HG03175 (cell line): ENCODE measurements at regions not wholly inside any gene's neighbourhood (a gene's known extent, or its start where the extent isn't known, plus 50 kb on each side); places are given as distances from the start of the nearest gene placed in this dataset.
"Not testable (repeated sequence)": the region's sequence is repeated elsewhere in the genome, so short reads cannot be mapped to it uniquely, and the experiment has no call there.

ENCODE experiments used
- ATAC-seq: cut with Tn5 transposase; IDR thresholded peaks from one replicate; pipeline ENCODE4 v1.9.1; 2021; ENCODE audit warnings: mild to moderate bottlenecking, moderate library complexity; ENCODE audit not compliant: unreplicated experiment

- no peak for ATAC-seq
Measured at GRCh38 chr6:9851006-9851405, 563.9 kb downstream of the TFAP2A start.

DNA sequence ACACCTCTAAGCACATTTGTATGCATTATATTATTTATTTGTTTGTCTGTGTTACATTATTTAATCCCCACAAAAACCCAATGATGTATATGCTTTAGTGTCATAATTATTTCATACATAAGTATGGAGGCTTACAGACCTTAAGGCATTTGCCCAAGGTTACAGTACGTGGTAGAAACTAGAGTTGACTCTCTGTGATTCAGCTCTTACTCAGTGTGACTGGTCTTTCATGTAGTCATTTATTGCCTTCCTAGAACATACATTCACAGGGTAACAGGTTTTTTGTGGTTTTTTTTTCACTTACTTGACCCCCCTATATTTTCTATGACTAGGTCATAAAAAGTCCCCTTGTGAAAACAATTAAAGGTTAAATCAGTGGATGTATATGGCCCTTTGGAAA is 566.8 kb downstream of the TFAP2A start:
- no peak for ATAC-seq

DNA sequence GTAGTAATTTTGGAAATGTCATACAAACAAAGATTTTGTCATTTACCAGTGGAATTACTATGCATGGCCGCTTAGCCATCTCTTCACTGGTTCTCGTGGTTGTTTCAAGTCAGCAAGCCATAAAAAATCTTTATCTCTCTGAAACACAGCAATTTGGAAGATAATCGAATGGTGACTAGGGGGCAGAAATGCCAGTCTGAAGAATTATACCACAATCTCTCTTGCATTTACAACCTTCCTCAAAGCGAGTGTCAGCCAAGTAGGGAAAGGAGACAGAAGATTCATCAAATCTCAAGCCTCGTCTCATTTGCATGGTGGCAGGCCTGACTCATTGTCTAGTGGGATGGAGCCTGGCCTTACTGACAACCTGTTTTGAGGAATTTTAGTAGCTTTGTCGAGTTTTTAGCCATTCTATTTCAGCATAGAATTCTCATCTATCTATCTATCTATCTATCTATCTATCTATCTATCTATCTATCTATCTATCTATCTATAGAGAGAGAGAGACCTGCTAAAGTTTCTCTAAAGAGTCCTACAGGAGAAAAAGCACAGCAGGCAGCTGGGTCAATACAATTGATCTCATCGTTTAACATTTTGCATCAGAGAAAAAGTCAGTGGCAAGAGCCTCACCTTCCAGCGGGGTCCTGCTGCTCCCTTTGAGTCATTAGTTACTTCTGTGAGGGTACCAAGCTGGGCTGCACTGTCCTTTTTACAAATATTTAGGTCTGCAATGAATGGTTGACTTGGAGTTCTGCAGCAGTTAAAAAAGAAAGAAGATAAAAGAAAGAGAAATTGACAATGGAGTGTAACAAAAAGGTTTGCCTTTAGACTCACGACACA is 572.8 kb downstream of the TFAP2A start:
- no peak for ATAC-seq

- ATAC-seq = no peak
Measured at GRCh38 chr6:9834233-9834632, 580.6 kb downstream of the TFAP2A start.

GRCh38 chr6:9831783-9832182 is 583.1 kb downstream of the TFAP2A start:
- no peak for ATAC-seq

- ATAC-seq = no peak
Measured at GRCh38 chr6:9830808-9831207, 584.1 kb downstream of the TFAP2A start.

- no peak for ATAC-seq
Measured at GRCh38 chr6:9825526-9825925, 589.3 kb downstream of the TFAP2A start.

DNA sequence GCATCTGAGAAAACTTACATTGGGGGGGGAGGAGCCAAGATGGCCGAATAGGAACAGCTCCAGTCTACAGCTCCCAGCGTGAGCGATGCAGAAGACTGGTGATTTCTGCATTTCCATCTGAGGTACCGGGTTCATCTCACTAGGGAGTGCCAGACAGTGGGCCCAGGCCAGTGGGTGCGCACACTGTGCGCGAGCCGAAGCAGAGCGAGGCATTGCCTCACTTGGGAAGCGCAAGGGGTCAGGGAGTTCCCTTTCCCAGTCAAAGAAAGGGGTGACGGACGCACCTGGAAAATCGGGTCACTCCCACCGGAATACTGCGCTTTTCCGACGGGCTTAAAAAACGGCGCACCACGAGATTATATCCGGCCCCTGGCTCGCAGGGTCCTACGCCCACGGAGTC is 604.1 kb downstream of the TFAP2A start:
- not testable (repeated sequence) for ATAC-seq

DNA sequence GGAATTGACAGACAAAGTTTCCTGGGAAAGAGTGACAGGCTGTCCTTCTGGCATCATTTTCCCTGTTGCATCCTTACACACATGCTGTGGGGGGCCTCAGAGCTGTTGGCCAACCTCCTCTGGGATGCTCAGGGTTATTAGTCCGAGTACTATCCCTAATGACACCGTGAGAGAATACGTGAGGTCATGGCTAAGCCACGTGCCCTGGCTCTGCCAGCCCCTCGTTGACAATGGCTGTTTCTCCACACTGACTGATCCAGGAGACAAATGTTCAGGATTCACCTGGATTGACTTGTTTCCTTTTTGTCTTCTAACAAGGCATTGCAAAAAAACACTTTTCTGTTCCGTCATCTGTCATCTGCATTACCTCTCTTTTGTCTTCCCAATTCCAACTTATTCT is 604.6 kb downstream of the TFAP2A start:
- no peak for ATAC-seq

DNA sequence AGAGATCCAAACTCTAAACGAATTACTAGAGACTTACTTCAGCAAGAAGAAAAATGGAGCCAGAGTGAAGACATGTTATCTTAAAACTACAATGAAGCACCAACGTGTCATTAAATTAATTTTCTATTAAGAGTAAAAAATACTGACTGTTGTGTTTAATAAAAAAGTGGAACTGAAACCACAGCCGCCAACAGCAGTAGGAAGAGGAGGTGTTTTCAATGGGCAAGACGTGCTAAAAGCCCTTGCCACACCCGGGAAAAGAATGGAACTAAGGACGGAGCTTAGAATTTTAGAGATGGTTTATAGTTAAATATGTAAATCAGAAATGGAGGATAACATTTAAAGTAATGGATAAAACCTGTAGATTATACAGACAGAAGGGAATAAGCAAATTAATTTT is 608.7 kb downstream of the TFAP2A start:
- ATAC-seq = no peak

DNA sequence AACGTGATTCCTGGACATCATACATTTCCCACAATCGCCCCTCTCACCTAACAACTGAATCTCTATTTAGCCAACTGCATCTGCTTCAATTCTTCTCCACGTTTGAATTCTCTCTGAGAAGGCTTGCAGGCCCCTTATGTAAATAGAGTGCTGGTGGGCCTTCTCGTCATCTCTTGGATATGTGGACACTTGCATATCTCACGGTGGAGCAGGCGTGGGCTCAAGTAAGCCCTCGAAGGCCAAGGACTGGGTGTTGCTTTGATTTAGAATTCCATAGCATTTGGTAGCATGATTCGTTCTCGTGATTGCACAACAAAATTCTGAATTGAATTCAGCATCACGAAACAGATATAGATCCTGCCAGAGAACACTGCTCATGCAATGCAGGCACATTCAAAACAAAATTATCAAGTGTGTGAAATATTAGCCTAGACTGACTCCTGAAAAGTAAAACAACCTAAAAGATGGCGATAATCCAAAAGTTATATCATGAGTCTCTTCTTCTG is 613.6 kb downstream of the TFAP2A start:
- ATAC-seq = no peak

- no peak for ATAC-seq
Measured at GRCh38 chr6:9799582-9799981, 615.3 kb downstream of the TFAP2A start.

GRCh38 chr6:9796827-9797226 is 618.0 kb downstream of the TFAP2A start:
- no peak for ATAC-seq

DNA sequence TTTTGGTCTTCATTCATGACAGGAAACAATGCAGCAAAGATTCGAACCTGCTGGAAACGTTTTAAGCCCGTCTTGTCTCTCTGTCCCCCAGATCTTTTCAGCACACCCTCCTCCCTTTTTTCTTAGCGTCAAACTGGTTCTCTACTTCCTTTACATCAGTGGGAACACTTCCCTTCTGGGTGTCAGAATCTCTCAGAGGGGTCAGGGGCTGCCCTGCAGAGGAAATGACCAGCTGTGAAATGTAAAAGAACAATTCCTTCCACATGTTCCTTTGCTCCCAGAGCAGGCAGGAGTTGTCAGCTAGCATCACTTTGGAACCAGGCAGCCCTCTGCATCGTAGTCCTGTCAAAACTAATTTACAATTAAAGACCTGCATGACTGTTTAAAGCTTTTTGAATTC is 619.0 kb downstream of the TFAP2A start:
- no peak for ATAC-seq

- ATAC-seq = no peak
Measured at GRCh38 chr6:9789201-9789600, 625.7 kb downstream of the TFAP2A start.

GRCh38 chr6:9784786-9785185 is 630.1 kb downstream of the TFAP2A start:
- ATAC-seq = no peak

GRCh38 chr6:9783567-9783966 is 631.3 kb downstream of the TFAP2A start:
- no peak for ATAC-seq

DNA sequence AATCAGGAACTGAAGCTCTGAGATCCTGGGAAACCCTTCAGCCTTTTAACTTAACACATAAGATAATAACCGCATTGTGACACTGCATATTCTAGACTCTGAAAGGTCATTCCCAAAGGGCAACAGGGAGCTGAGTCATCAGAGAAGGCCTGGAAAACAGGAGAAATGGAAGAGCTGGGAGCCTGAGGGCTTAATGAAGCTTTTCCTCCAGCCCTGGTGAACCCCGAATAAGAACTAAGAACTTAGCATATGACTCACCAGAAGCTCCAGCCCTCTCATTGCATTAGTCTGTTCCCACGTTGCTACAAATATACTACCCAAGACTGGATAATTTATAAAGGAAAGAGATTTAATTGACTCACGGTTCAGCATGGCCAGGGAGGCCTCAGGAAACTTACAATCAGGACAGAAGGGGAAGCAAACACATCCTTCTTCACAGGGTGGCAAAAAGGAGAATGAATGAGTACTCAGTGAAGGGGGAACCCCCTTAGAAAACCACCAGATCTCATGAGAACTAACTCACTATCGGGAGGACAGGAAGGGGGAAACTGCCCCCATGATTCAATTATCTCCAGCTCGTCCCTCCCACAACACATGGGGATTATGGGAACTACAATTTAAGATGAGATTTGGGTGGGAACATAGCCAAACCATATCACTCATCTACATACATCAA is 648.5 kb downstream of the TFAP2A start:
- ATAC-seq = no peak

- no peak for ATAC-seq
Measured at GRCh38 chr6:9761220-9761619, 653.7 kb downstream of the TFAP2A start.

- ATAC-seq = no peak
Measured at GRCh38 chr6:9754515-9754914, 660.4 kb downstream of the TFAP2A start.

DNA sequence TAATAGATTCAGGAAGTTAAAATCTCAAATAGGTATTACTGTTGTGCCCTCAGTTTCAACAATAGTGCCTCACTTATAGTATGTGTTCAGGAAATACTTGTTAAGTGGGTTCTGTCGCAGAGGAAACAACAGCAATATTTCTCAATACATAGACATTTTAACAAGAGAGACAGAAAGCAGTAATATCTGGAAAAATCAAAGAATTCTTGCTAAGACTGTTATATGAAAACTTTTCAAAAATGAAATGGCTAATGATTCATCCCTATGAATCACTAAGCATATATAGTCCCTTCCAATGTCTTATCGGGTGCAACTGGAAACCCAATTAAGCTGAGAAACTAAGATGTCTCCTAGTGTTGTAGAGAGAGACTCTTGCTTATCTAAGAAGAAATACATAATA is 668.9 kb downstream of the TFAP2A start:
- no peak for ATAC-seq

DNA sequence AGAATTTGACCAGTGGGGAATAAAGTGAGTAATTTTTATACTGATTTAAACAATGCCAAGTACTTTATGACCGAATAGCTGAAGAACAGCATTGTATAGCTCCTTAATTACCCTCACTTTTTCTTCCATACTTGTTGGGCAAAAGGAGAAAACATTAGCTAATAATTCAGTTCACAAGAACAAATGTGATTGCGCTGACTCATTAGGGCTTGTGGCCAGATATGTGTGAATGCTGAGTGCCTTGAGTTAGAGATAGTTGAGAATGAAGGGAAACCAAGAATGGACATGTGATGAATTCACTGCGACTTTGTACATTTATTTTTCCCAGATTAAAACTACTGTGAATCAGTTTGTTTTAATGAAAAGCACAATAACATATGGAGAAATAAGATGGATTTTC is 669.4 kb downstream of the TFAP2A start:
- ATAC-seq = no peak
